ENCODE measurements at regions not wholly inside any gene's neighbourhood (a gene's known extent, or its start where the extent isn't known, plus 50 kb on each side); places are given as distances from the start of the nearest gene placed in this dataset.
"Not testable (repeated sequence)": the region's sequence is repeated elsewhere in the genome, so short reads cannot be mapped to it uniquely, and the experiment has no call there.

DNA sequence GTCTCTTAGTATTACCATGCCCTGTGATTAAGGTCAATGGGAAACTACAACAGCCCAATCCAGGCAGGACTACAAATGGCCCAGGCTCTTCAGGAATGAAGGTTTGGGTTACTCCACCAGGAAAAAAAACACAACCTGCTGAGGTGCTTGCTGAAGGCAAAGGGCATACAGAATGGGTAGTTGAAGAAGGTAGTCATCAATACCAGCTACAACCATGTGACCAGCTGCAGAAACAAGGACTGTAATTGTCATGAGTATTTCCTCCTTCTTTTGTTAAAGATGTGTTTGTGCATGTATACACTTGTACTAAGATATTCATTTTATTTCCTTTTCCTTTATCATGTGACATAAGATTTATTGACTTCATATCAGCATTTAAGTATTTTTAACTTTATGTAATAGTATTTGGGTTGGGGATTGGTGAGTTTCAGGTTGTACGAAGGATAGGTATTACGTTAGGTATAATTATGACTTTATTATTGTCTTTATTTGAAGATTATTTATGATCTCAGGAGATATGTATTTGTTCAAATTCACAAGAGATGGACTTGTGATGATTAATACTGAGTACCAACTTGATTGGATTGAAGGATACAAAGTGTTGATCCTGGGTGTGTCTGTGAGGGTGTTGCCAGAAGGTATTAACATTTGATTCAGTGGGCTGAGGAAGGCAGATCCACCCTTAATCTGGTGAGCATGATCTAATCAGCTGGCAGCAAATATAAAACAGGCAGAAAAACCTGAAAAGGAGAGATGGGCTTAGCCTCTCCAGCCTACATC lies 256.0 kb upstream of the ATXN7L3B start:
- DNase-seq (ENCODE audit: low spot score) = not testable (repeated sequence)

DNA sequence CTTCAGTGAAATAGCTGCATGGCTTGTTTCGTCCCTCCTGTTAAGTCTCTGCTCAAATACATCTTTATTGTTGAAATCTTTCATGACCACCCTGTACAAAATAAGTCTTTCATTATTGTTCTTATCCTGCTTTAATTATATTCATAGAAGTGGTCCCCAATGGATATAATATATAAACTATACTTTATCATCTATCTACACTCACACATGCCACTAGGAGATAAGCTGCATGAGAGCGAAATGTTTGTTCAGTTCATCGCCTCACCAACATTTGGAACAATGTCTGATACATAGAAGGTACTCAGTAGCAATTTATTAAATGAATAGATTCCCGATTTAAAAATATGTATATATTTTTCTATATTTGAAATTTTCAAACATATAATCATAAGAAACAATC lies 254.0 kb upstream of the ATXN7L3B start:
- DNase-seq (ENCODE audit: low spot score) = no peak

DNA sequence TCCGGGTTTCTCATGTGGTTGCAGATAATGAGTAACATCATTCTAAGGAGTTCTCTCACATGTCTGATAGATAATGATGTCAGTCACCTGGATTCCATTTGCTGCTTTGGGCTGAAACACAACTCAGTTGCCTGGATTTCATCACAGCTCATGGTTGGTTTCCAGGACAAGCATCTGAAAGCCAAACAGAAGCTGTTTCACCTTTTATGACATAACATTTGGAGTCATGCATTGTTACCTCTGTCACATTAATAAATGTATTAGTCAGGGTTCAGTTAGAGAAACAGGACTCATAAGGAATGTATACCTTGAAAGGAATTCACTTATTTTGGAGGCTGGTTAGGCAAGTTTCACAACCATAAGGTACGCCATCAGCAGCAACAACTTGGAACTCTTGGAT lies 251.9 kb upstream of the ATXN7L3B start:
- no peak for DNase-seq (ENCODE audit: low spot score)

DNA sequence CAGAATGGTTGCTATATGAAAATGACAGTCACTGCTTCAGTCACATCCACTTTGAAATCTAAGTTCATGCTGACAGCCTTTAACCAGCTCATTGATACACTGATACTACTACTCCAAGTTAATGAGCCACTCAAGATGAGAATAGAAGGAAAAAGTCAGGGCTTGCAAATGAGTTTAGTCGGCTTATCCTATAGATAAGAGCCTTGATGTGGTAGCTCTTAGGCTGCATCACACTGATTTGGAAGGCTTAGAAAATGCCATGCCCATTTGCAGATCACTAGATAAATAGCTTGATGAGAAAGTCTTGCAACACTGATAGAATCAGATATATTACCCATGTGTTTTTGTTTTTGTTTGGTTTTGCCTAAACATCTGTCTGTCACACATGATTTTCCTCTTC lies 251.4 kb upstream of the ATXN7L3B start:
- DNase-seq (ENCODE audit: low spot score) = no peak

DNA sequence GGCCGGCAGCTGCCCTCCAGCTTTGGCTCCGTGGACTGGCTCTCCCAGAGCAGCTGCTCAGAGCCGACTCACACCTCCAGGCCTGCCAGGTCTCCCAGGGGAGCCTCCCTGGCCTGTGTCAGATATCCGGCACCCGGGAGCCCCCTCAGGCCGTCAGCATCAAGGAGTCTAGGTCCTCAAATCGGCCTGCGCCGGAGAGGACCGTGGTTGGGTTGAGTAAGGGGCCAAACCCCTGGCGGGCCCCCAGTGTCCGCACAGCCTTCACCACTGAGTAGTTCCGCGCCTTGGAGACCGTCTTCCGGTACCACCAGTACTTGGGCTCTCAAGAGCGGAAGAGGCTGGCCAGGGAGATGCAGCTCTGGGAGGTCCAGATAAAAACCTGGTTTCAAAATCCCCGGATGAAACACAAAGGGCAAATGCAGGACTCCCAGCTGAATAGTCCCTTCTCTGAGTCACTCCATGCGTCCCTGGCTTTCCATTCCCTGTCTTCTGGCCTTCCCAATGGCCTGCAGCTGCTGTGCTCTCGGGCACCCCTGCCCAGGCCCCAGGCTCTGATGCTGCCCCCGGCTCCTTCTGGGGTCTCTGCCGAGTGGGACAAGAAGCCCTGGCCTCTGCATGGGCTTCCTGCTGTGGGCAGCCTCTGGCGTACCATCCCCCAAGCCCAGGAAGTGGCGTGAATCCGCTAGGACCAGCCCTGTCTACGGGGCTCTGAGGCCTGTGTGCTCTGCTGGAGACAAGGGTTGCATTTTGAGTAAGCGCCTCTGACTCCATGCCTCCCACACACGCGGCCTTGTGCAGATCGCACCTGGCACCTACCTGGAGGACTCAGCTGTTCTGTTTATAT lies 245.1 kb upstream of the ATXN7L3B start:
- DNase-seq (ENCODE audit: low spot score) = no peak

DNA sequence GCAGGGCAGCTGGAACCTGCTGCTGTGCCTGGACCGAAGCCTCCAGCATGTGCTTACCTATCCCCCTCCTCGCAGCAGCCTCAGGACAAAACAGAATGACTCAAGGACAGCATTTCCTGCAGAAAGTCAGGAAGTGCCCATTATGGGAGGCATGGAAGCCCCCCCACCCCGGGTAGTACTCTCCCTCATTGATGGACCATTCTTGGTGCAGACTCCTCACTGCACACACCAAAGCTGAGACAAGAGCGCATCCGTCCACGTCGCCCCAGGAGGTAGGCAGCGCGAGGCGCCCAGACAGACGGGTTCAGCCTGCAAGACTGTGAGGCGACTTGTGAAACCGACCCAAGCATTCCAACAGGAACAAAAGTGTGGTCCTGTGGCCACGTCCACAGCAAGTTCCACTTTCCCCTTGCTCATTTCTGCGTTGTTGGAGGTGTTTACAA lies 243.9 kb upstream of the ATXN7L3B start:
- DNase-seq (ENCODE audit: low spot score) = no peak

DNA sequence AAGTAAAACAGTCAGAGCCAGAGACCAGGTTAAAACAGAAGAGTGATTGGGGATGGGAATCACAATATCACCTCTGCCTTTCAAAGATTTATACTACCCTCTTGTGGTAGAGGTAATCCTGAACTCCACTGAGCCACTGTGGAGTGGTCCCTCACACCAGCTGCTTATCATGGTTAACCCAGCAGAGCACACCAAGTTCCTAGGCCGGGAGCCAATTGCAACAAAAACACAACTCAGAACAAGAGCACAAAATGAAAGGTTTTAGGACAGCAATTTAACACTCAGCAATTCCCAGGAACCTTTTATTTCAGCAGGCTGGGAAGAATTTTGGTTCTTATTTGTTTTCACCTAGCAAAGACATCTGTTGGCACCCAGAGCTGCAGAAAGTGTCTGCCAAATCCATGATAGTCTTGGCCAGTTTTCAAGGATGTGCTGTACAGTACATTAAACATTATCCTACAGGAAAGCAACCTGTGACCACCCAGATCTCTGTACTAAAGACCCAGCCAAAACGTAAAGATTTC lies 220.5 kb upstream of the ATXN7L3B start:
- no peak for DNase-seq (ENCODE audit: low spot score)

DNA sequence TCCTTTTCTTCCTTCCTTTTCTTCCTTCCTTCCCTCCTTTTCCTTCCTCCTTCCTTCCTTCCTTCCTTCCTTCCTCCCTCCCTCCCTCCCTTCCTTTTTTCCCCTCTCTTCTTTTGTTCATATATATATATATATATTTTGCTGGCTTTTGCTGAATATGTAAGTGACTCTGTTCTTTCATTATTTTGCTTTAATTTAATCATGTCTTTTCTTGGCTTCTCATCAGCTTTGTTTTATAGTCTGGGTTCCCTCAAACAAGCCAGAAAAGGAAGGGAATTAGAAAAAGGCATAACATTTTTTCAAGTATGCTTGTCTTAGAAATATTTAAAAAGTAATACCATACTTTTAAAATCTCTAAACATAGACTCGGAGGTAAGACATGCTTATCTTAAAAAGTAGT lies 219.9 kb upstream of the ATXN7L3B start:
- DNase-seq (ENCODE audit: low spot score) = no peak

DNA sequence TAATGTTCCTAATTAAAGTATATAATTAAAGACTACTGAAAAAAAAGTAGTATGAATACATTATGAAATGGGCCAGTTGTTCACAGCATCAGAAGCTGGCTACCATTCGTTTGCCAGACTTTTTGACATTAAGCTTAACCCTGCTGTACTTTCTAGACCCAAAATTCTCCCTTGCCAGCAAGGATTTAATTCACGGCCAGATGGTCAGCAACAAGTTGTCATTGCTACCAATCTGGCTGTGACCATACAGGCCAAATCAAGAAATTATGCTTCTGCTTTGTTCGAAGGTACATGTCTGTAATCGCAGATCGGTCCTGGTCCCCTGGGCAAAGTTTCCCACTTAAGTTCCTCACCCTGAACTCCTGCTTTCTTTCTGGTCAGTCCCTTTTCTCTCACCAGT lies 217.7 kb upstream of the ATXN7L3B start:
- DNase-seq (ENCODE audit: low spot score) = no peak

DNA sequence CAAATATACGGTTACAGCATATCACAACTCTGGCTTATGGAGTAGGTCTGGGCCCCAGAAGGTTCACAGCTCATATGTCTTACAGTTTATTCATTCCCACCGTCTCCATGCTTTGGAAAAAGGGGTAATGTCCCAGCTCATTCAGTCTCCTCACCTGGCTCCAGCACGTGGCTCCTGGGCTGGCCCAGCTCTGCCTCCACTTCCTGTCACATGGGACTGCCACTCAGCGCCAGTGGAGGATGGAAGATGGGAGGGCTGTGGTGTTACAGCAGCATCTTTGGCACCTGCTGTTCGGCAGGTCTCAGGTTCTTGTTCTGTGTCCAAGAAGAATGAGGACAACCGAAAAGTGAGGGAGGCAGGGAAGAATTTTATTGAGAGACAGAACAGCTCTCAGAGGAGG lies 216.3 kb upstream of the ATXN7L3B start:
- no peak for DNase-seq (ENCODE audit: low spot score)

DNA sequence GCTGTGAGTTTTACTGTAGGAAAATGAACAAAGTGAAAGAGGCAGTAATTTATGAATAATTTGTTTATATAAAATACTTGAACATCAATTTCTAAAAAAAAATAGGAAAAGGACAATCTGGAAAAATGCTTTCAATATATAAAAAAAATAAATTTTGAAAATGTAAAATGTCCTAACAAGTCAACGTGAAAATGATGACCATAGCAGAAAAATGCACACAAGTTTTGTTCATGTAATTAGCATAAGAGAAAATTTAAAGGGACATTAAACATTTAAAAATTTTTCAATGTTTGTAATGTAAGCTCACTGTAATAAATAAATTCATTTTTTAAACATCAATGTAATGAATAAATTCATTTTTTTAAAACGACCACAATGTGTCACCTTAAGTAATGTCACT lies 214.8 kb upstream of the ATXN7L3B start:
- DNase-seq (ENCODE audit: low spot score) = no peak

DNA sequence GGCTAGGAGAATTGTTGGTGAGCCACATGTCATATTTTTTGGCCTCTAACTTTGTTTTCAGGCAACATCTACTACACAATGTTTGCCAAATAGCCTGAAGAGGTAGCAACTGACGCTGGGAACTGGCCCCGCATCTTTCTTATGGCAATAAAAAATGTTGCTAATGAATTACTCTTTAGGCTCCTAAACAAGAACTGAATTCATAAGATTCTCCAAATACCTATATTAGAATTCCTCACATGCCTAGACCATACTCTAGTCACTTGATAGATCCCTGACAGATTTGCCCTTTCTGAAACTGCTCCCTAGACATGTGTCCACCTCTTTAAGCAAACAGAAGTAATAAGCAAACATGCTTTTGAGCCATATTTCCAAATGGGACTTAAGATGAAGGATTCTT lies 209.0 kb upstream of the ATXN7L3B start:
- no peak for DNase-seq (ENCODE audit: low spot score)

DNA sequence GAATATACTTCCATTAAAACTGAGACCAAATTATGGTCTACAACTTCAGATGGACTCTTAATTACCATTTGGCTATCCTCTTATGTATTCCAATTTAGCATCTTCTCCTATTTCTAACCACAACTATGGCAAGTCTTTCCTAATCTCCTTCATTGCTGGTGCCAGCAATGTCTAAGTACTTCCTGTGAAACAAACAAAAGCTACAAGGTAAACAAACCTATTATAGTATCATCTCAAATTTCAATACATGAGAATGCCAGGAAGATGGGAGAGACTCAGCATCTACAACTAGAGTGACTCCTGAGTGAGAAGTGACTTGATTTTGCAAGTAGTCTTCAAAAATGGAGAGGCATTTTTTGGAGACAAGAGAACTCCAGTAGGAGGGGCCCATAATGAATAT lies 202.9 kb upstream of the ATXN7L3B start:
- no peak for DNase-seq (ENCODE audit: low spot score)

DNA sequence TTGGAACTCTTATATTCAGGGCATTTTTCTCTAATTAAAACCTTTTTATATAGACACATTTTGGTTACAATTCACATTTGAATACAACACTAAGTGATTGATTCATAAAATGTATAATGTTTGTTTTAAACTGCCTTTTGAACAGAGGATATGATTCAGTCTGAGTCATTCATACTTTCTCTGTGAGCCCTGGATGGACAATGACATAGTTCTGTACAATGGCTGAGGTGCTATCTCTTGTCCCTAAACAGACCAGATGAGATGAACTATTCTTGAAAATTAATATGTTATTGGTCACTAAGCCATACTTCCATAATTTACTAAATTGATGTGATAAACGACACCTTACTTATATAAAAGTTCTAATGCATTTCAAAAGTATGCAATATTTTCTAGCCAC lies 199.7 kb upstream of the ATXN7L3B start:
- DNase-seq (ENCODE audit: low spot score) = no peak

DNA sequence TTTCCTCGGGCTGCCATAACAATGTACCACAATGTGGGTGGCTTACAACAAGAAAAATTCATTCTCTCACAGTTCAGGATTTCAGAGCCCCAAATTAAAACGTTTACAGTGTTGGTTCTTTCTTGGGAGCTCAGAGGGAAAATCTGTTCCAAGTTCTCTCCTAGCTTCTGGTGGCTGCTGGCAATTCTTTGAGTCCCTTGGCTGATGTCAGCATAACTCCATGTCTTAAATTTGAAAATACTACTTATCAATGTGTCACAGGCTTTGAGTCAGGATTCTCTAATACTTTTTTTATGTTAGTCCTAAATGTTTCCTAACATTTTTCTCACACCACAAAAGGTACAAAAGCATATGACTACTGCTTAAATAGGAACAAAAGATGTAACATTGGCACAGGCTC lies 198.4 kb upstream of the ATXN7L3B start:
- DNase-seq (ENCODE audit: low spot score) = no peak

DNA sequence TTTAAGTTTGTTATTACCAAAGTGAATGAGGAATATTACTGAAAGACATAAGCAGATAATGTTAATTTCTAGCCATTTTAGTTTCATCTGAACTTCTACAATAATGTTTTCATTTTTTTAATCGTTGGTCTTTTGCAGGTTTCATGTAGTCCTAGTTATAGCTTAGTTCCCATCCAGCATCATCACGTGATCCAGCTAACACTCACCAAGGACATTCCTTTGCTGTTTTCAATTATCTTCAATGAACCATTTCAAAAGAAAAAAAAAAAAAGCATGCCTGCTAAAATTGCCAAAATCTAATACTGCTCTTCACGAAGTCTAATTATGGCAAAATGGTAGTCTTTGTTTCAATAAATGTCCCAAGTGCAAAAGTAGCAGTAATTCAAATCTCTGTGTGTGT lies 187.7 kb upstream of the ATXN7L3B start:
- no peak for DNase-seq (ENCODE audit: low spot score)

DNA sequence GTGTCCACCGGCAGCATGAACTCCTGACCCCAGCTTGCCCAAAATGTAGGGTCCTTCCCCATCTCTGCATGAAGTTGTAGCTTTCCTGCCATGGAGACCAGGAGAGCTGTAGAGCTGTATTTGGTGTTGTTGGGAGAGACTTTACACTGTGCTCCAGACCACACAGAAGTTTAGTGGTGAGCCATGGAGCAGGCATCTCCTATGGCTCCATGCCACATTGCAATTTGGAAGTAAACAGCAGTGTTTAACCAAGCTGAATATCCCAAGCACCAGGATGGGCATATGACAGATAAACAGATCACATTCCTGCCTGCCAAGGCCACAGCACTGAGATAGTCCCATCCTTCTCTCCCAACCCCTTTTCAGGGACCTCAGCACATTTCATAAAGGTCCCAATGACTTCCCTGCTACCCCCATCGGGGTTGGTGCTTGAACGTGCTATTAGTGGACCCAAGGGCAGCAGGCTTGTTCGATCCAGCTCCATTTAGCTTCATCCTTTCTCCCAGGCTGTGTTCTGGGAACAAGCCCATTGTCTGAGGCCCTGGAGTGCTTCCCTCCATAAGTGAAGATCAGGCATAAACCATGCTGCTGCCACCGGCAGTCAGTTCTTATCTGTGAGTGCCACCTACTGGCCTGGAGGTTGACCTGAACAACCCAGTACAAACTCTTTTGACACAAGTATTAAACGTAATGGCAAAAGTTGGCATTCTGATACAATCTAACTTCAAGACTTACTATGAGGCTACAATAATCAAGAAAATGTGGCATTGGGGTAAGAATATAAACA lies 172.3 kb upstream of the ATXN7L3B start:
- DNase-seq (ENCODE audit: low spot score) = no peak

DNA sequence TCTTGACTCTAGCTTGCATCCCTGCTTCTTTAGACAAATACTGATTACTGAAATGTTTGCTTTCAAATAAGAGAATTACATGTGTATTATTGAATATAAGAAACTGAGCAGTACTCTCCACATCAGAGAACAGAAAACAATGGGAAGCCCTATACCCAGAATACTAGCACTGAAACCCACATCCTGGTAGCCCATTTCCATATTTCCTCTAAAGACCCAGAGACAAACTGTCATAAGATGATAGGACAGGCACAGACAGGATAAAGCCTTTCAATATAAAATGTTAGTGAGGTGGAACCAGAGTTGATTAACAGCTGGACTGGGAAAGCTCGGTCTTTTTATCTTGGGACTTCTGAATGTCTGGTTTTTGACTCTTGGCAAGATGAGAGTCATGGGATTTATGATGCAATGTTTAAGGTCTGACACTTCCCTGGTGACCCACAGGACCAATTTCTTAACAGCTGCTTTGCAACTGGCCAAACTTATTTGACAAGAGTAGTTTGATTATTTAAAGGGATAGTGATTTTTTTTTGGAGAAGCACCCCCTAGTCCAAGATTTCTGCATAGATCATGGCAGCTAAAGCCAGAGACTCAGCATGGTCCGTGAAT lies 166.9 kb upstream of the ATXN7L3B start:
- DNase-seq (ENCODE audit: low spot score) = no peak

DNA sequence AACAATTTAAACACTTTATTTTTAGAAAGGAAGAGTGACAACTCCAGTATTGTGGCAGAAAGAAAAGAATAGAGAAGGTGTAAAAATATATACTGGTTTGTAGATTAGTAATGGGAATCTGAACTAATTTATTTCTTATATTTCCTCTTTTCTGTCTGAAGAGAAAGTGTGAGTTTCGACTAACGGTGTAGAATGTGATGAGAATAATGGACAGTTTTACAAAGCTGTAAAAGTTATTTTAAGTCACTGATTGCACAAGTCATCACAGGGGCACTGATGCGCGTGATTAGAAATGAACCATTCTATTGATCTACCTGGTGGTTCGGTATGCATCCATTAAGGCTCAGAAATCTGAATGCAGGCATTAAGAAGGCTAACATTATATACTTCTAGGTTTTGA lies 158.5 kb upstream of the ATXN7L3B start:
- DNase-seq (ENCODE audit: low spot score) = no peak

DNA sequence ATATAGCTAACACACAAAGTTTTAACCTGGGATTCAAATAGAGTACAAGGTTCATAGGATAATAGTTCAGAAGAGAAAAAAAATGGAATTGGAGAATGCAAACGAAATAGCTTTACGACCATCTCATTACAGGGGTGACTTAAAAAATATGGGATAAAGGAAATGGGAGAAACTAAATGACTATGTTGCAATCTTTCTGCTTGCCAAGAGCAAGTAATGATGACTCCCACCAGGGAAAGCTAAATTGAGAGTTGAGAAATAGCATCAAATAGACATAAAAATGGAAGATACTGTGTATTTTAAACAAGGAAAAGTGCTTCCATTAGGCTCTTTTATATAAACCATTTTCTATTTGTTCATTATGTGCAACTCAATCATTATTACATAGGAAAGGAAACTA lies 155.7 kb upstream of the ATXN7L3B start:
- DNase-seq (ENCODE audit: low spot score) = no peak

DNA sequence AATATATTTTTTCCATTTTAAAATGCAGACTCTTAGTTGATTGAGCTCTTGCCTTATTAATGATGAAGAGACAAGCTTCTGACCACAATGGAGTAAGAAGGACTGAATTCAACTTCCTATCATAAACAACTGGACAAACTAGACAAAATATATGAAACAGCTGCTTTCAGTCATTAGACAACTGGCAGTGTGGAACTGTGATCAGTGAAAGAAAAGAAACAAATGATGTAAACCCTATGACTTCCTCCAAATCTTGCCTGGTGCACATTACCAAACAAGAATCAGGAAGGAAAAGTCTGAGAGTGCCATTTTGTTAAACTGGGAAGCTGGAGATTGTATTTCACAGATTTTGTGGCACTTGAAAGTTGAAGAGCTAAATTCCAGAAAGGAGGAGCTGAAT lies 154.7 kb upstream of the ATXN7L3B start:
- DNase-seq (ENCODE audit: low spot score) = no peak

DNA sequence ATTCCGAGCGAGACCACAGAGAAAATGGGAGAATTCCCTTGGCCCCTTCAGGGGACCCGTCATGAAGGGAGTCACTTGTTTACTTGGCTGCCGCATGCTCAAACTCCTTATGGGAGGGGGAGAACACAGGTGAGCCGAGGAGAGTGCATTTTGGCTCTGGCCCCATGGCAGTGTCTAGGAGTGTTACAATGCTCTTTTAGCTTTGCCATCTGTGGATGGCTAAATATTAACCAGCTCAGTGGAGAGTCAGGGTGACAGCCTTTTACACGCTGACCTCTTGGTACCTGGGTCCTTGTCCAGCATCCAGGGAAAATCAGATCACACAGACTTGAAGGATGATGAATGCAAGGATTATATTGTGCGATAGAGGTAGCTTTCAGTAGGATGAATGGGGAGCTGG lies 146.4 kb upstream of the ATXN7L3B start:
- no peak for DNase-seq (ENCODE audit: low spot score)
